ENCODE measurements at regions not wholly inside any gene's neighbourhood (a gene's known extent, or its start where the extent isn't known, plus 50 kb on each side); places are given as distances from the start of the nearest gene placed in this dataset.
"Not testable (repeated sequence)": the region's sequence is repeated elsewhere in the genome, so short reads cannot be mapped to it uniquely, and the experiment has no call there.

- DNase-seq (no peak), ATAC-seq (no peak)
- H3K27ac ChIP-seq = no peak overlapping the region
- TF ChIP-seq CTCF (IDR thresholded peaks at IDR 0.05) (no peak), POLR2A (IDR thresholded peaks at IDR 0.05) (no peak)
- 69 to 84% methylated on average over 1 to 2 of the region's 2 CpGs for WGBS, 2 donors
- H3K9me3 ChIP-seq = no peaks in the 10 kb centered on the region
- H3K4me1 ChIP-seq = no peaks in the 10 kb centered on the region
- no peaks in the 10 kb centered on the region for H3K36me3 ChIP-seq (replicated peaks in 1 of 2; ENCODE audit: insufficient read depth in 1 of 2, low read depth in 2 of 2)
- H3K27me3 ChIP-seq = no peaks in the 10 kb centered on the region
- H3K4me3 ChIP-seq = no peak overlapping the region
- intact Hi-C loops (cut with DNase I) = no loop called here
Measured at GRCh38 chrX:130497531-130497930, 95.7 kb downstream of the RBMX2 start.

- intact Hi-C loops (cut with DNase I) = no loop called here
- Histone ChIP-seq H3K36me3 (replicated peaks in 1 of 2; ENCODE audit: insufficient read depth in 1 of 2, low read depth in 2 of 2) (no peaks in the 10 kb centered on the region), H3K4me3 (no peak overlapping the region), H3K27me3 (no peaks in the 10 kb centered on the region), H3K27ac (no peak overlapping the region), H3K4me1 (no peaks in the 10 kb centered on the region), H3K9me3 (no peaks in the 10 kb centered on the region)
- DNase-seq (no peak), ATAC-seq (no peak)
- TF ChIP-seq POLR2A (IDR thresholded peaks at IDR 0.05) = no peak
- no peak for TF ChIP-seq CTCF (IDR thresholded peaks at IDR 0.05)
- whole genome bisulfite sequencing, 2 donors = 60 to 88% methylated on average over 1 of the region's 1 CpG
Measured at GRCh38 chrX:130498653-130499274, 97.0 kb downstream of the RBMX2 start.

GRCh38 chrX:130502016-130502570 lies 100.3 kb downstream of the RBMX2 start:
- 48 to 68% methylated on average over 3 of the region's 3 CpGs for WGBS, 2 donors

GRCh38 chrX:130504019-130504418 lies 102.2 kb downstream of the RBMX2 start:
- DNase-seq = no peak
- Histone ChIP-seq H3K4me1 (no peaks in the 10 kb centered on the region), H3K27ac (no peak overlapping the region), H3K36me3 (replicated peaks in 1 of 2; ENCODE audit: insufficient read depth in 1 of 2, low read depth in 2 of 2) (no peaks in the 10 kb centered on the region), H3K27me3 (no peaks in the 10 kb centered on the region), H3K4me3 (no peak overlapping the region), H3K9me3 (no peaks in the 10 kb centered on the region)
- no peak for TF ChIP-seq CTCF (IDR thresholded peaks at IDR 0.05)
- TF ChIP-seq POLR2A (IDR thresholded peaks at IDR 0.05) = no peak
- intact Hi-C loops (cut with DNase I) = no loop called here
- no peak for ATAC-seq
- 81 to 100% methylated on average over 2 of the region's 2 CpGs for WGBS, 2 donors

More at GRCh38 chrX:130502016-130502570, 100.3 kb downstream of the RBMX2 start:
- H3K27ac ChIP-seq = no peak overlapping the region
- DNase-seq (no peak), ATAC-seq (no peak)
- intact Hi-C loops (cut with DNase I) = no loop called here
- no peaks in the 10 kb centered on the region for H3K27me3 ChIP-seq
- H3K4me1 ChIP-seq = no peaks in the 10 kb centered on the region
- TF ChIP-seq POLR2A (IDR thresholded peaks at IDR 0.05) (no peak), CTCF (IDR thresholded peaks at IDR 0.05) (no peak)
- H3K9me3 ChIP-seq = no peaks in the 10 kb centered on the region
- H3K36me3 ChIP-seq (replicated peaks in 1 of 2; ENCODE audit: insufficient read depth in 1 of 2, low read depth in 2 of 2) = no peaks in the 10 kb centered on the region
- no peak overlapping the region for H3K4me3 ChIP-seq

GRCh38 chrX:130507015-130507414 lies 105.2 kb downstream of the RBMX2 start:
- no peak overlapping the region for H3K4me3 ChIP-seq
- no peak for TF ChIP-seq CTCF (IDR thresholded peaks at IDR 0.05)
- no peak for TF ChIP-seq POLR2A (IDR thresholded peaks at IDR 0.05)
- no peak for DNase-seq
- no peak for ATAC-seq
- intact Hi-C loops (cut with DNase I) = no loop called here
- no peaks in the 10 kb centered on the region for H3K9me3 ChIP-seq
- H3K36me3 ChIP-seq (replicated peaks in 1 of 2; ENCODE audit: insufficient read depth in 1 of 2, low read depth in 2 of 2) = no peaks in the 10 kb centered on the region
- H3K27ac ChIP-seq = no peak overlapping the region
- peaks cover 0 to under 1% of the 10 kb centered on the region in 2 donors for H3K27me3 ChIP-seq
- WGBS, 2 donors = 50 to 75% methylated on average over 2 of the region's 2 CpGs
- no peaks in the 10 kb centered on the region for H3K4me1 ChIP-seq

GRCh38 chrX:130512534-130512933 lies 110.7 kb downstream of the RBMX2 start:
- 61 to 71% methylated on average over 3 of the region's 3 CpGs for WGBS, 2 donors
- H3K27ac ChIP-seq; H3K9me3 ChIP-seq; intact Hi-C loops (cut with DNase I); H3K36me3 ChIP-seq (replicated peaks in 1 of 2; ENCODE audit: insufficient read depth in 1 of 2, low read depth in 2 of 2); H3K27me3 ChIP-seq; DNase-seq; H3K4me3 ChIP-seq; ATAC-seq; H3K4me1 ChIP-seq: not testable (repeated sequence)
